Esophagus (tissue), 2 donors: ENCODE measurements at regions not wholly inside any gene's neighbourhood (a gene's known extent, or its start where the extent isn't known, plus 50 kb on each side); places are given as distances from the start of the nearest gene placed in this dataset.

ENCODE experiments used
- H3K27ac ChIP-seq, 2 donors: one replicate each; pipeline ENCODE4 v1.5.1; 2013; ENCODE audit warnings: low read depth in 2 of 2, mild to moderate bottlenecking in 2 of 2, inconsistent platforms in 1 of 2, low read length in 1 of 2, moderate library complexity in 1 of 2
- H3K27me3 ChIP-seq, 2 donors: one replicate each; pipeline ENCODE4 v1.6.1; 2013; ENCODE audit warnings: low read length in 2 of 2, control low read depth in 1 of 2, mild to moderate bottlenecking in 1 of 2; ENCODE audit not compliant: insufficient read depth in 2 of 2, control insufficient read depth in 1 of 2
- H3K36me3 ChIP-seq, 2 donors: one replicate each; pipeline ENCODE4 v1.6.1; 2013; ENCODE audit warnings: low read length in 1 of 2; ENCODE audit not compliant: control insufficient read depth in 2 of 2, insufficient read depth in 2 of 2
- H3K4me1 ChIP-seq, 2 donors: one replicate each; pipeline ENCODE4 v1.6.1; 2013; ENCODE audit warnings: low read length in 1 of 2; ENCODE audit not compliant: control insufficient read depth in 2 of 2, insufficient read depth in 2 of 2
- H3K4me3 ChIP-seq, 2 donors: one replicate each; pipeline ENCODE4 v1.5.1; 2013; ENCODE audit warnings: low read length in 2 of 2, mild to moderate bottlenecking in 2 of 2, low read depth in 1 of 2, moderate library complexity in 1 of 2
- H3K9me3 ChIP-seq, 2 donors: one replicate each; pipeline ENCODE4 v1.6.1; 2013; ENCODE audit warnings: mild to moderate bottlenecking in 2 of 2, low read depth in 1 of 2, low read length in 1 of 2, moderate library complexity in 1 of 2; ENCODE audit not compliant: control insufficient read depth in 2 of 2, insufficient read depth in 1 of 2
- WGBS, 2 donors: extraction: QIAGEN DNeasy Blood & Tissue Kit; methylation state at CpG; one replicate each; pipeline ENCODE4 v1.1.7; 2013; 5-methylcytosine and 5-hydroxymethylcytosine counted together
- donor health status: healthy with polysubstance abuse.
- donor health status: Bipolar disorder and iron deficiency.

DNA sequence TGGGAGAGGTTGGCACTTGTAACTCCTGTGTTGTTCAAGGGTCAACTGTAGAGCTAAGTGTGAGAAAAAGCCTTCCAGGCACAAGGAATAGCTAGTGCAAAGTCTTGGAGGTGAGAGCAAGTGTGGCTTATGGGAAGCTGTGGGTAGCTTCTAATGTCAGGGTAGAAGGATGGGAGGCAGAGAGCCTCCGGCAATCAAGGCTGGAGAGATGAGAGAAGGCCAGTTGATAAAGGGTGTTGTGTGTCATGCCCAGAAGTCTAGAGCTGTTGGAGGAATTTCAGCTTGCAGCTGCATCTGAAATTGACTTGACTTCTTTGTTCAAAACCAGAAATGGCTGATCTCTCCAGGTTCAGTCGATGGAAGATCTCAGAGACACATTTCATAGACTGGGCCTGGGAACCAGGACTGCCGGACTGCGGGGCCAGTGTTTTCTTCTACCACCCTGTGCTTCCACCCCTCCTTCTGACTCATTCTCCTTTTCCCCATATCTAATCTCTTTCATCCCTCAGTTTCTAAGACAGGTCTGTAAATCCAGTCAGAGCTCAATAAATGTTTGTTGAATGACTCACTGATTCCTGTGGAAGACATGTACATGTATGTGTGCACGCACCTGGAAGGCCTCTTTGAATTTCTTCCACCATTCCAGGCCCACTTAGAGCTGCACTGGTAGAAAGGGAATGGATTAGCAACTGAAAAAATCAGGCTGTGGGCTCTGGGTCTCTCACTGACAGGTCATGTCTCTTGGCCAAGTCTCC is 67.8 kb upstream of the KLF4 start:
- H3K27me3 ChIP-seq, result no peaks in the 10 kb centered on the region
- no peak overlapping the region for H3K27ac ChIP-seq
- 72 to 83% methylated on average over 5 of the region's 5 CpGs for WGBS, 2 donors
- no peaks in the 10 kb centered on the region for H3K4me1 ChIP-seq
- H3K9me3 ChIP-seq, result no peaks in the 10 kb centered on the region
- no peaks in the 10 kb centered on the region for H3K36me3 ChIP-seq
- no peak overlapping the region for H3K4me3 ChIP-seq

DNA sequence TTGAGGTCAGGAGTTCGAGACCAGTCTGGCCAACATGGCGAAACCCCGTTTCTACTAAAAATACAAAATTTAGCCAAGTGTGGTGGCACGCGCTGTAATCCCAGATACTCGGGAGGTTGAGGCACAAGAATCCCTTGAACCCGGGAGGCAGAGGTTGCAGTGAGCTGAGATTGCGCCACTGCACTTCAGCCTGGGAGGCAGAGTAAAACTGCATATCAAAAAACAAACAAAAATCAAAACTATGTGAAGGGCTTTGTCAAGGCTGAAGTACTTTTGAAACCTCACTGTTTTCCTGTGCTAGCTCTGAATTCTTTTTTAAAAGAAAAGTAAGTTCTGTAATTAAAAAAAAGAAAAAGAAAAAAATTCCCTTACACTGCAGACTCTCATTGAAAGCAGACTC is 65.1 kb upstream of the KLF4 start:
- H3K4me1 ChIP-seq, result no peaks in the 10 kb centered on the region
- 84 to 94% methylated on average over 8 of the region's 8 CpGs for WGBS, 2 donors
- no peak overlapping the region for H3K4me3 ChIP-seq
- H3K27ac ChIP-seq, result no peak overlapping the region
- no peaks in the 10 kb centered on the region for H3K27me3 ChIP-seq
- no peaks in the 10 kb centered on the region for H3K9me3 ChIP-seq
- no peaks in the 10 kb centered on the region for H3K36me3 ChIP-seq

DNA sequence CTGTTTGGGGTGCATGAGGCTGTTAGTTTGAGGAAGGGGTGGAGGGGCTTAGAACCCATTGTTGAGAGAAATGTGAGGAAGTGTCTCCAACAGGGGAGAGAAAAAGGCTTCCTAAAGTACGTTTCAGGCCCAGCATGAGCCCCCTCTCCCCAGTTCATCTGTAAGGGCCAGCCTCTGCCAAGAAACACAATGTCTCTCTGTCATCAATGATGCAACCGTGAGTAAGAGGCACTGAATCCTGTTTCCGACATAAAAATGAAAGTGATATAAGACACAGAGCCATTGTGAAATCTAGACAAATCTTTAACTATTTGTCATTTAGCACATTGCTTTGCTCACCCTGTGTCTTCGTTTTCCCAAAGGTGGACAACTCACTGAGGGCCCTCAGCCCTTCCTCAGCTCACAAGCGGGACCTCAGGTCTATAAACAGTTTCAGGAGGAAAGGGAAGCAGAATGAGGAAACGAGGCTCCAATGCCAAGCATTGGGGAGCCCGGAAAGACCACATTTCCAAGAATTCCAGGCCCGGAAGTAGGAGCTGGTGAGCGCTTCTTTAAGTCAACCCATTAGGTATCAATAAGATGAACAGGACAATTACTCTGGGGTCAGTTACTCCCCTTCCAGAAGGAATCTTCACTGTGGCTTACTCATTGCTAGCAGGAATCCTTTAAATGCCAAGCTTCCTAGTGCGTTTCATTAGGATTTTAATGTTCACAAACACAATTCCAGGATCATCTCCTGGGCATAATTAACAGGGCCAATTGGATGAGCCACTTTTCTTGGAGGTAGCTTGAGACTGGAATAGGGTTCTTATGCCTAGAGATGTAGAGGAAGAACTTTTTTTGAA is 59.0 kb upstream of the KLF4 start:
- H3K27ac ChIP-seq, result peak overlapping the region in 1 of 2 donors; percentile 51
- no peaks in the 10 kb centered on the region for H3K4me1 ChIP-seq
- 58 to 60% methylated on average over 10 of the region's 10 CpGs for WGBS, 2 donors
- no peak overlapping the region for H3K4me3 ChIP-seq
- H3K9me3 ChIP-seq, result no peaks in the 10 kb centered on the region
- no peaks in the 10 kb centered on the region for H3K27me3 ChIP-seq
- H3K36me3 ChIP-seq, result no peaks in the 10 kb centered on the region

DNA sequence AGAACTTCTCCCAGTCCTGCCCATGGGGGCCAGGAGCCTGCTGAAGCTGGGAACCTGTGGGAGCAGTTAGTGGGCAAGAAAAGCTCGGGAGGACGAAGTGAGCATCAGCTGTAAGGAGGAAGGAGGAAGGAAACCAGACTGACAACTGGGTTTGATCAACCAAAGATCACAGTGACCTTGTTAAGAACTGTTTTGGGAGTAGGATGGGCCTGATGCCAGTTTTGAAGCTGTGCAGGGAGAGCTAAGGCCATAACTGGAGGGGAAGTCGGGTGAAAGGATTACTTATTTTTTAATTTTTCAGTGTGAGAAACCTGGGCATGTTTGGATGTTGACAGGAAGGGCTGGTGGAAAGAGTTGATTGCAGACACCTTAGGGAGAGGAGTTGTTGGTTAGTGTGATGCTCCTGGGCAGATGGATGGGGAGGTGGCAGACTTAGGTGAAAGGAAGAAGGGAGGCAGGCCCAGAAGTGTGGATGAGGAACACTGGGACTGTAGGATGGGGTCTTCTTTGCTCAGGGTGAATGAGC is 58.3 kb upstream of the KLF4 start:
- no peak overlapping the region for H3K27ac ChIP-seq
- no peak overlapping the region for H3K4me3 ChIP-seq
- WGBS, 2 donors, result 61 to 62% methylated on average over 3 of the region's 3 CpGs
- H3K9me3 ChIP-seq, result no peaks in the 10 kb centered on the region
- no peaks in the 10 kb centered on the region for H3K4me1 ChIP-seq
- H3K36me3 ChIP-seq, result no peaks in the 10 kb centered on the region
- H3K27me3 ChIP-seq, result no peaks in the 10 kb centered on the region

DNA sequence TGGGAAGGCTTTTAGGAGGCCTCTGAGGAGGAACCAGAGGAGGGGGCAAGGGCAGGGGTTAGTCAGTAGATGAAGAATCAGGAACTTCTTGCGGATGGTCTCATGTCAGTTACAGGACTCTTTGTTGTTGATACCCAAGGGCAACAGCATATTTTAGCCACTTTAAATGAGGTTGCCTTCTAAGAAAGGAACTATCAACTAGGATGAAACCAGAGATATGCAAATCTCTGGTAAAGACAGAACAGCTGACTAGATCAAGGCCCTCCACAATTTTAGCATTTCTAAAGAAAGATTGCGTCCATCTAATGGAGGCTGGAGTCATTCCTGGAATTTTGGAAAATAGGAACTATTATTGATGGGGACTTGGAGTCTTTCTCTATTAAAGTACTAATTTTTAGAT is 57.7 kb upstream of the KLF4 start:
- 89 to 97% methylated on average over 2 of the region's 2 CpGs for WGBS, 2 donors
- no peaks in the 10 kb centered on the region for H3K4me1 ChIP-seq
- no peaks in the 10 kb centered on the region for H3K9me3 ChIP-seq
- H3K27me3 ChIP-seq, result no peaks in the 10 kb centered on the region
- no peak overlapping the region for H3K4me3 ChIP-seq
- no peaks in the 10 kb centered on the region for H3K36me3 ChIP-seq
- no peak overlapping the region for H3K27ac ChIP-seq

DNA sequence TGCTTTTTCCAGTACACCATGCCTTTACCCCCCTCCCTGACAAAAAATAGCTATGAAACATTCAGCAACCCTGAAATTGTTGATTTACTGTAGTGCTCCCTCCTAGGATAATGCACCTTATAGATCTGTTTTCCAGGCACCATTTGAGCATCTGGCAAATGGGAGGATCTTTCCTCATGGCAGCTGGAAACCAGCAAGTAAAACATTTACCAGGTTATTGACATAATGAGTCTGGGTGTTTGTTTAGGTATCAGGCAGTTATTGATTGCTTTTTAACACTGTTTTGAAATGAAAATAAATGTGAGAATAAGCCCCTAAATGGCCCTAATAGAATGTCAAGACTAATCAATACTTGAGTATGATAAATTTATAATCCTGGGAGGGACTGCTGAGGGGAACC is 57.3 kb upstream of the KLF4 start:
- H3K36me3 ChIP-seq, result no peaks in the 10 kb centered on the region
- no peak overlapping the region for H3K27ac ChIP-seq

DNA sequence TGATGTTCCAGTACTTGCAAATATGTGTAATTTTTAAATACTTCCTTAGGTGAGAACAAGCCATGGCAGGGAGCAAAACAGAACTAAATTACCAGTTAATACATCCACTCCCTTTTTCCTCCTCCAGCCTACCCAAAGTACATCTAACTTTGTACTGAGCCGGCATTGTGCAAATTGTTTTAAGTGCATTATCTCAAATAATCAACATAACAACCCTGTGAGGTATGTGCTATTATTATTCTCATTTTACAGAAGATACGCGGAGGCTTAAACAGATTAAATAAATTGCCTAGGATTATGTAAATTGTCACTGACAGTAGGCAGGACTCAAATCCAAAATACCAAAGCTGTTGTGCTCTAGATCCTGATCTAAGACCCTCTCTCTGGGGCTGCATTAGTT is 55.5 kb upstream of the KLF4 start:
- no peaks in the 10 kb centered on the region for H3K9me3 ChIP-seq
- H3K4me3 ChIP-seq, result no peak overlapping the region
- H3K27me3 ChIP-seq, result no peaks in the 10 kb centered on the region
- 79 to 83% methylated on average over 3 of the region's 3 CpGs for WGBS, 2 donors
- no peak overlapping the region for H3K27ac ChIP-seq
- H3K36me3 ChIP-seq, result no peaks in the 10 kb centered on the region
- no peaks in the 10 kb centered on the region for H3K4me1 ChIP-seq

More for the DNA sequence above, 57.3 kb upstream of the KLF4 start:
- Histone ChIP-seq H3K9me3 (no peaks in the 10 kb centered on the region), H3K4me3 (no peak overlapping the region), H3K4me1 (no peaks in the 10 kb centered on the region), H3K27me3 (no peaks in the 10 kb centered on the region)

DNA sequence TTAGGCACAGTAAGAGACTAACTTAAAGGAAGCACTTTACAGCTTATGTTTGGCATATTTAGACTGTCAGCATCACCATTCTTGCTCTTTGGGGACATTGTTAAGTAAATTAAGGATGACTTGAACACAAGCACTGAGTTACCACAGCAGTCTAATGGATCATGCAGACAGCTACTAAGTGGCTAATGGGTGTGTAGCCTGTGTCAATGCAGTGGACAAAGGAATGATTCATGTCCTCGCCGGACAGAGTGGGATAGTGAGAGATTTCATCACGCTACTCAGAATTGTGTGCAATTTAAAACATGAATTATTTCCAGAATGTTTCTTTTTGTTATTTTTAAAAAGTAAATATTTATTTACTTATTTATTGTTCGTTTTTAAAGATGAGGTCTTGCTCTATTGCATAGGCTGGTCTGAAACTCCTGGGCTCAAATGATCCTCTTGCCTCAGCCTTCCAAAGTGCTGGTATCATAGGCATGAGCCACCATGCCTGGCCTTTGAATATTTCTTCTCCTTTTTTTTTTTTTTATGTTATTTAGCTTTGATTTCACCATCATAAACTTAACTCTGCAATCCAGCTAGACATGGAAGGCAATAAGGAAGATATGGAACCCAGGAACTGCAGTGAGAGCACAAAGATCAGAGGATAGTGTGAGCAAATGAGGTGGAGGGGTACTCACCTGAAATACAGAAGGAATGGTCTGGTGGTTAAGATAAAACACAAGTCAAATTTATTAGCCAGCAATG is 53.0 kb upstream of the KLF4 start:
- Histone ChIP-seq H3K4me3 (no peak overlapping the region), H3K27me3 (no peaks in the 10 kb centered on the region), H3K9me3 (no peaks in the 10 kb centered on the region), H3K27ac (no peak overlapping the region), H3K36me3 (no peaks in the 10 kb centered on the region), H3K4me1 (no peaks in the 10 kb centered on the region)
- WGBS, 2 donors, result 74 to 79% methylated on average over 4 of the region's 4 CpGs

DNA sequence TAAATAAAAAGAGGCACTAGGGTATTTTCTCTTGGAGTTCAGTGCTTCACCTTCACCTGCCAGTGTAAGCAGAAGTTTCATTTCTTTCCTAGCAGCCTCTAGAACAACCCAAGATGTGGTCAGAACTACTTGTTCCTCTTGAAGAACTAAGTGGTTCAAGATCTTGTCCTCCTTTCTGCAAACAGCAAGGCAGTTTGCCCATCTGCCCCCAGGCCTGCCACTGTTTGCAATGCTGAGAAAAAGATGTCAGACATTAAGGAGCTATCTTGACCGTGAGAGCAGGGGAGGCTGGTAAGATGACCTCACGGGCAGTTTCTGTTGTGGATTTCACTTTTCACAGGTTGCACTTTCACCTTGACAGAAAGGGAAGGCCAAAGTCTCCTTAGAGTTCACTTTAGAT is 52.0 kb upstream of the KLF4 start:
- H3K27ac ChIP-seq, result no peak overlapping the region
- WGBS, 2 donors, result 84% methylated on average over 2 of the region's 2 CpGs
- H3K4me1 ChIP-seq, result no peaks in the 10 kb centered on the region
- H3K9me3 ChIP-seq, result no peaks in the 10 kb centered on the region
- H3K4me3 ChIP-seq, result no peak overlapping the region
- H3K36me3 ChIP-seq, result no peaks in the 10 kb centered on the region
- no peaks in the 10 kb centered on the region for H3K27me3 ChIP-seq
